ENCODE measurements at regions not wholly inside any gene's neighbourhood (a gene's known extent, or its start where the extent isn't known, plus 50 kb on each side); places are given as distances from the start of the nearest gene placed in this dataset.
A peak's percentile ranks its signal among the peaks of the same experiment; 100 is the strongest.

DNA sequence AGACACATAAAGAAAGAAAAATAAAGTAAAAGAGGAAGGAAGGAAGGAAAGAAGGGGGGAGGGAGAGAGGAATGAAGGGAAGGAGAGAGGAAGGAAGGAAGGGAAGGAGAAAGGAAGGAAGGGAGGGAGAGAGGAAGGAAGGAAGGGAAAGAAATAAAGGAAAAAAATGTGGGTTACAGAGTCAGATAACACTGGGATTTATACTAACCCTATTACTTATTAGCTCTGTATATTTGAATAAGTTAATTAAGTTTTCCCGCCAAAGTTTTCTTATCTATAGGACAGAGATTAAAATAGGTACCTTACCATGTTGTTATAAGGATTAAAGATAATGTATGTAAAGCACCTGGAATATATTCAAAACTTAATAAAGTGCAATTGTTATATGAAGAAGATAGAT lies 439.3 kb upstream of the KCNMB2 start:
- H3K27ac ChIP-seq = no peak overlapping the region
- H3K27me3 ChIP-seq = no peaks in the 10 kb centered on the region
- WGBS, 4 donors = 93 to 100% (median 95%) methylated on average over 1 of the region's 1 CpG
- TF ChIP-seq POLR2A (IDR thresholded peaks at IDR 0.05) = no peak
- TF ChIP-seq CTCF (IDR thresholded peaks at IDR 0.05) = no peak
- H3K4me1 ChIP-seq (replicated peaks in 1 of 2) = peaks cover 0 to 4% of the 10 kb centered on the region in 2 donors
- DNase-seq = no peak
- no peaks in the 10 kb centered on the region for H3K36me3 ChIP-seq (replicated peaks in 1 of 2)
- intact Hi-C loops (cut with DNase I) = no loop called here
- H3K9me3 ChIP-seq (replicated peaks in 1 of 3) = no peaks in the 10 kb centered on the region
- H3K4me3 ChIP-seq = no peak overlapping the region

DNA sequence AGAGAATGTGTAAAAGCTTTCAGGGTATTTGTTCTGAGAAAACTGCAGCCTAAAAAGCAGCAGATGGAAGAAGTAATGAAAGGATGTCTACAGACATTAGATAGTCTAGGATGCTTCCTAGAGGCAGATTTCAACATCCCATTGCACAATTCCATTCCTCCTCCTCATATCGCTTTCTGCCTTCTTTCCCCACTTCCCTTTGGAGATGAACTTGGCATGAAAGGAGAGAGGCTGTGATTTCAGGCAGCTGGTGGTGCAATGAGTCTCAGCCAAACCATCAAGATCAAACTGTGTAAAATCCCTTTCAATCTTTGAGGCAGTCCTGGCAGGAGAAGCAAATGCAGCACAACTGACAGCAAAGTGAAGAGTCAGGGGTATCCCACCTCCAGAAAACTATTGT lies 438.7 kb upstream of the KCNMB2 start:
- H3K9me3 ChIP-seq (replicated peaks in 1 of 3) = no peaks in the 10 kb centered on the region
- TF ChIP-seq POLR2A (IDR thresholded peaks at IDR 0.05) = no peak
- no peak for TF ChIP-seq CTCF (IDR thresholded peaks at IDR 0.05)
- H3K27ac ChIP-seq = no peak overlapping the region
- H3K36me3 ChIP-seq (replicated peaks in 1 of 2) = no peaks in the 10 kb centered on the region
- 20 to 36% (median 31%) methylated on average over 1 of the region's 1 CpG for WGBS, 4 donors
- no peak overlapping the region for H3K4me3 ChIP-seq
- H3K27me3 ChIP-seq = no peaks in the 10 kb centered on the region
- peak in 5 of 7 donors; percentile 16 to 58 (median 45) for DNase-seq
- peaks cover 0 to 4% of the 10 kb centered on the region in 2 donors for H3K4me1 ChIP-seq (replicated peaks in 1 of 2)
- intact Hi-C loops (cut with DNase I) = no loop called here

DNA sequence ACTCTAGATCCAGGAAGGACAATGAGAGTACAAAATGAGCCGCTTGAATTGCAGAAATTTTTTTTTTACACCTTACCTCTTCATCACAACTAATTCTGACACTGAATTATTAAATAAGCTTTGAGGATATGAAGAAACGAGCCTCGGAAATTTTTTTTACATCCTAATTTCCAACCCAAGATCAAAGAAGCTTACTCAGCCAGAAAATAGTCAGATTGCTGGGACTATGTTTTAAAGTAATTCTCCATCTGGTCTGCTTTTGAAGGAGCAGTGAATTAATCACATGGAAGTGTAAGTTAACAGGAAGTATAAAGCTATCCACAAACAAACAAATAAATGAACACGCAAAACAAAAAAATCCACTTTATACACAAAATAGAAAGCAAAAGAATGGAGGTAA lies 437.0 kb upstream of the KCNMB2 start:
- H3K27ac ChIP-seq = no peak overlapping the region
- H3K27me3 ChIP-seq = no peaks in the 10 kb centered on the region
- H3K4me3 ChIP-seq = no peak overlapping the region
- TF ChIP-seq CTCF (IDR thresholded peaks at IDR 0.05) (no peak), POLR2A (IDR thresholded peaks at IDR 0.05) (no peak)
- intact Hi-C loops (cut with DNase I) = no loop called here
- peaks cover 0 to 4% of the 10 kb centered on the region in 2 donors for H3K4me1 ChIP-seq (replicated peaks in 1 of 2)
- WGBS, 4 donors = 90 to 95% (median 92%) methylated on average over 4 of the region's 4 CpGs
- H3K9me3 ChIP-seq (replicated peaks in 1 of 3) = no peaks in the 10 kb centered on the region
- no peaks in the 10 kb centered on the region for H3K36me3 ChIP-seq (replicated peaks in 1 of 2)
- DNase-seq = no peak

GRCh38 chr3:178099862-178100261 lies 436.4 kb upstream of the KCNMB2 start:
- DNase-seq = no peak
- intact Hi-C loops (cut with DNase I) = no loop called here
- Histone ChIP-seq H3K9me3 (replicated peaks in 1 of 3) (no peaks in the 10 kb centered on the region), H3K4me1 (replicated peaks in 1 of 2) (peaks cover 0 to 4% of the 10 kb centered on the region in 2 donors), H3K27ac (no peak overlapping the region), H3K36me3 (replicated peaks in 1 of 2) (no peaks in the 10 kb centered on the region), H3K27me3 (no peaks in the 10 kb centered on the region), H3K4me3 (no peak overlapping the region)
- WGBS, 4 donors = 75 to 81% (median 79%) methylated on average over 2 of the region's 2 CpGs
- TF ChIP-seq POLR2A (IDR thresholded peaks at IDR 0.05) (no peak), CTCF (IDR thresholded peaks at IDR 0.05) (no peak)

All from adrenal gland (tissue), 9 donors.